ENCODE measurements at regions not wholly inside any gene's neighbourhood (a gene's known extent, or its start where the extent isn't known, plus 50 kb on each side); places are given as distances from the start of the nearest gene placed in this dataset.

GRCh38 chr3:62948921-62949320, 73.7 kb upstream of the CADPS start:
- TF ChIP-seq CTCF (IDR thresholded peaks at IDR 0.05; ENCODE audit: low read depth, low read length) (no peak), POLR2A (IDR thresholded peaks at IDR 0.05; ENCODE audit: extremely low read depth, insufficient read length) (no peak)

All from NB4 (cell line).